Body of pancreas (tissue), 4 donors: ENCODE measurements at regions not wholly inside any gene's neighbourhood (a gene's known extent, or its start where the extent isn't known, plus 50 kb on each side); places are given as distances from the start of the nearest gene placed in this dataset.

Experiments used
- POLR2A ChIP-seq, 3 donors: fragments of 450-650 bp; IDR thresholded peaks; one replicate each; pipeline ENCODE4 v1.6.1; 2016; ENCODE audit warnings: antibody characterized with exemption in 3 of 3, mild to moderate bottlenecking in 2 of 3
- TF ChIP-seq, protein P1 (sequence below), 7 experiments: fragments of 450-650 bp in 4 of 7; fragments of 200-600 bp in 3 of 7; sonication (generic) in 3 of 7; IDR thresholded peaks; one replicate each; pipeline ENCODE4 v1.5.1; 2016 to 2019; ENCODE audit warnings: antibody characterized with exemption in 7 of 7

DNA sequence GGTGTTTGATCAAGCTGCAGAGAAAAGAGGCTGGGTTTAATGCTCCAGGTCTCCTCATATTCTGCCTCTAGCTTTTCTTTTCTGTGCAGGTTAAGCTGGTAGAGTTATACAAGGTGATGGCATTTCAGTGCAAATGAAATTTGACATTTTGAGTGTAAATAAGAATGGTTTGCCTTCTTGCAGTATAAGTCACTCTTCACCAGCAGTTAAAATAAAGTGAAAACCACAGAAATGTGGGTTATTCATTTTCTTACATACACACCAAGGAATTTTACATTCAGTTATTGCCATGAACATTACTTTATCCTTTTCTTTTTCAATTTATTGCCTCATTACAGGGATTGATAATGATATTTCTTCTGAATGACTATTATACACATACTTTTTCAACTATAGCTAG is 337.5 kb upstream of the PCSK5 start:
- TF ChIP-seq, protein P1, sequence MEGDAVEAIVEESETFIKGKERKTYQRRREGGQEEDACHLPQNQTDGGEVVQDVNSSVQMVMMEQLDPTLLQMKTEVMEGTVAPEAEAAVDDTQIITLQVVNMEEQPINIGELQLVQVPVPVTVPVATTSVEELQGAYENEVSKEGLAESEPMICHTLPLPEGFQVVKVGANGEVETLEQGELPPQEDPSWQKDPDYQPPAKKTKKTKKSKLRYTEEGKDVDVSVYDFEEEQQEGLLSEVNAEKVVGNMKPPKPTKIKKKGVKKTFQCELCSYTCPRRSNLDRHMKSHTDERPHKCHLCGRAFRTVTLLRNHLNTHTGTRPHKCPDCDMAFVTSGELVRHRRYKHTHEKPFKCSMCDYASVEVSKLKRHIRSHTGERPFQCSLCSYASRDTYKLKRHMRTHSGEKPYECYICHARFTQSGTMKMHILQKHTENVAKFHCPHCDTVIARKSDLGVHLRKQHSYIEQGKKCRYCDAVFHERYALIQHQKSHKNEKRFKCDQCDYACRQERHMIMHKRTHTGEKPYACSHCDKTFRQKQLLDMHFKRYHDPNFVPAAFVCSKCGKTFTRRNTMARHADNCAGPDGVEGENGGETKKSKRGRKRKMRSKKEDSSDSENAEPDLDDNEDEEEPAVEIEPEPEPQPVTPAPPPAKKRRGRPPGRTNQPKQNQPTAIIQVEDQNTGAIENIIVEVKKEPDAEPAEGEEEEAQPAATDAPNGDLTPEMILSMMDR (IDR thresholded peaks at IDR 0.05) = no peak
- no peak for TF ChIP-seq POLR2A (IDR thresholded peaks at IDR 0.05)
